ENCODE measurements at regions not wholly inside any gene's neighbourhood (a gene's known extent, or its start where the extent isn't known, plus 50 kb on each side); places are given as distances from the start of the nearest gene placed in this dataset.

GRCh38 chr12:111074965-111075364 is 154.6 kb upstream of the MYL2 start:
- no peak for DNase-seq

DNA sequence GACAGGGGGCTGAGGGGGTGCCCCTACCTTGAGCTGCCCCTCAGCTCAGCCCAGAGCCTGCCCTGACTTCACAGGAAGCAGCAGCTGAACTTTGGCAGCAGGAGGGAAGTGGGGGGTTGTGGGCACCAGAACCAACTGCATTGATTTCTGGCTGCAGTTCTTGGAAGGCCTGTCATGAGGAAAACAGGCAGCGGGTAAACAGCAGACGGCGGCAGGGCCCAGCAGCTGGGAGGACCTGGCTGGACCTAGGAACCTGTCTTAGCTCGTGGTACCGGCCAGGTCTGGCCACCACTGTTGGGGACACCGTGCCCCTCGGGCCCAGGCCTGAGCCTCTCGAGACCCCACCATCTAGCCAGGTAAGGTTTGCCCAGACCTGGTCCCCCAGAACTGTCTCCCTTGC is 154.2 kb upstream of the MYL2 start:
- no peak for DNase-seq

DNA sequence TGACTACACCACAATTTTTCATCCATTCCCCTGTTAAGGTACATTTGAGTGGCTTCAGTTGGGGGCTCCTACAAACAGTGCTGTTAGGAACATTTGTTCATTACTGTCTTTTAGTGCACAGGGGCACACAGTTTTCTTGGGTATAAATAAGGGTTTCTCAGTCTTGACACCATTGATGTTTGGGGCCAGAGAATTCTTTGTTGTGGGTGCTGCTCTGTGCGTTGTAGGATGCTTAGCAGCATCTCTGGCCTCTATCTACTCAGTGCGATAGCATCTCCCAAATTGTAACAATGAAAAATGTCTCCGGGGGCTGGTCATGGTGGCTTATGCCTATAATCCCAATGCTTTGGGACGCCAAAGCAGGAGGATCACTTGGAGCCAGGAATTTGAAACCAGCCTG is 153.0 kb upstream of the MYL2 start:
- no peak for DNase-seq

DNA sequence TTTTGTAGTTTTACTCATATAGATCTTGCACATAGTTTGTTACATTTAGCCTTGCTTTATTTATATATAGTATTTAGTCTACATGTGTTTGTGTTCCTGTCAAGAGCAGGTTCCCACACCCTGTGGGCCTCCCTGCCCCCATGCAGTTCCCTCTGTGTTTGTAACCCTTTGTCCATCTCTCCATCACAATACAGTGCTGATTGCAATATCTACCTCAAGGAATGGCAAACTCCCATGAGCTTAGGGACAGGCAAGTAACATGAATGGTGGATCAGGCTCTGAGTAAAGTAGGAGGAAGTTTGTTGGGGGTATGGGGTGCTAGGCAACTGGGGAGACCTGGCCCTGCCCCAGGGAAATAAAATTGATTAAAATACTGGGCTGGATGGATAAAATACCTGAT is 151.9 kb upstream of the MYL2 start:
- DNase-seq, result no peak

- no peak for DNase-seq
Measured at GRCh38 chr12:111069886-111070285, 149.5 kb upstream of the MYL2 start.

DNA sequence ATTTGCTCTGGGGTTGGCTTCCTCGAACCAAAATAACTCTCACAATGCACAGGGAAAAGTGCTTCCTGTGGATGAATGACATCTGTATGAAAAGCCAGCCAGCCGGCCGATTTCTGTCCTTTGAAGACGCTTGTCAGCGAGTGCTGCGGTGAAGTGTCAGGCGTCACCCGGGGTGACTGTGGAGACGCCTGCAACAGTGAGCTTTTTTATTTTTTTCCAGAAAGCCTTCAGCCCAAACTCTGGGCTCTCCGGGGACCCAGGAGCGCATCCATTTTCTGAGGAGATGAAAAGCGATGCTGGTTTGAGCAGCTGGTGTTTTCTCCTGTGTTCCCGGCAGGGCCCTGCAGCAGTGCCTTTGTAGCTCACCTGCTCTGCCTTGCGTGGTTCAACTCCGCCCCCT is 147.9 kb upstream of the MYL2 start:
- no peak for DNase-seq

- DNase-seq, result no peak
Measured at GRCh38 chr12:111067498-111067897, 147.1 kb upstream of the MYL2 start.

DNA sequence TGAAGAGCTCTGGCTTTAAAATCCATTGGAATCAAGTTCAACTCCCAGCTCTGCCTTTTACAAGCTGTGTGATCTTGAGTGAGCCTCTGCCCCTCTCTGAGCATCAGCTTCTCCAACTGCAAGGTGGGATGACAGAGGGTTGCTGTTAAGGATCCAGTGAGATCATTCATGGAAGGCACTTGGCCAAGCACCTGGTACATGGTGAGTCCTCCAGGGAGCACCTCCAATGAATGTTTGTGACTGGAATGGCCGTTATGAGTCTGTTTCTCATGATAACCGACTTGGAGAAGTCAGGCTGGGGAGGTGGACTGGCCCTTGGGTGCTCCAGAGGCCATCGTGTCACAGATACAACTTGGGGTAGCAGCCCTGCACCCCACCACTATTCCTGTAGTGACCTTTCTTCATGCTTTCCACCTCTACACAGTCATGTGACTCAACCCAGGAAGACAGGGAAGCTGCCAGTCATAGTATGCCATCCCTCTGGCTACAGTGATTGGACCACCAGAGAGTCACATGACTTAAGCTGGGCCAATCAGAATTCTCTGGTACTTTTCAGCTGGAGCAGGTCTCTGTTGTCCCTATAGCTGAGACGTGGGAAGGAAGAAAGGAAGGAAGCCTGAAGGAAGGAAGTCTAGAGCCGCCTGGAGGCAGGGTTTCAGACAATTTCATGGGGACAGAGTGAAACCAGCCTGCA is 146.5 kb upstream of the MYL2 start:
- DNase-seq, result no peak

DNA sequence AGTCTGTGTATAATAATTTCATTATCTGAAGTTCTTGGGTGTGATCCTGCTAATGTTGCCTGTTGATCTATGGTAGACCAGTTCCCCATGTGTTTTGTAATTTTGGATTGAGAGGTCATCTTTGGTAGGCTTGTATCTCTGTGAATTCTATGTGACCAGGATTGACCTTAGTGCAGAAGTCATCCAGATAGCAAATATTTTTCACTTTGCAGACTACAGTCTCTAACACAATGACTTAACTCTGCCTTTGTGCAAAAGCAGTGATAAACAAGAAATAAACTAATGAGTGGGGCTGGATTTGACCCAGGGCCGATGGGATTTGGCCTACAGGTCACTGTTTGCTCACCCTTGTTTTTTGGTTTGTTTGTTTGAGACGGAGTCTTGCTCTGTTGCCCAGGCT is 144.6 kb upstream of the MYL2 start:
- no peak for DNase-seq

GRCh38 chr12:111064154-111064553 is 143.8 kb upstream of the MYL2 start:
- DNase-seq, result no peak

GRCh38 chr12:111063295-111064026 is 143.1 kb upstream of the MYL2 start:
- DNase-seq, result no peak

GRCh38 chr12:111057701-111058425 is 137.5 kb upstream of the MYL2 start:
- DNase-seq, result no peak

GRCh38 chr12:111056618-111057521 is 136.5 kb upstream of the MYL2 start:
- DNase-seq, result peak; percentile 78 to 94

GRCh38 chr12:111055181-111055880 is 135.0 kb upstream of the MYL2 start:
- no peak for DNase-seq

DNA sequence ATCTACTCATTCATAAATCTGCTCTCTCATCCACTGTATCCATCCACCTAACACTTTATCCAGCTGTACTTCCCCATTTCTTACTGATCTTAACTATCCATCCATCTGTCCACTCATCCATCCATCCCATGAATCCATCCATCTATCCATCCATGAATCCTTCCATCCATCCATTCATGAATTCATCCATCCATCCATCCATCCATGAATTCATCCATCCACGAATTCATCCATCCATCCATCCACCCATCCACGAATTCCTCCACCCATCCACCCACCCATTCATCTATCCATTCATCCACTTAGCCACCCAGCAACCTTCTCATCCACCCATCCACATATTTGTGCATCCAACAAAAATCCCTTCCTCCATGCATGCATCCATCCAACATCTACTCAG is 128.6 kb upstream of the MYL2 start:
- DNase-seq, result no peak

DNA sequence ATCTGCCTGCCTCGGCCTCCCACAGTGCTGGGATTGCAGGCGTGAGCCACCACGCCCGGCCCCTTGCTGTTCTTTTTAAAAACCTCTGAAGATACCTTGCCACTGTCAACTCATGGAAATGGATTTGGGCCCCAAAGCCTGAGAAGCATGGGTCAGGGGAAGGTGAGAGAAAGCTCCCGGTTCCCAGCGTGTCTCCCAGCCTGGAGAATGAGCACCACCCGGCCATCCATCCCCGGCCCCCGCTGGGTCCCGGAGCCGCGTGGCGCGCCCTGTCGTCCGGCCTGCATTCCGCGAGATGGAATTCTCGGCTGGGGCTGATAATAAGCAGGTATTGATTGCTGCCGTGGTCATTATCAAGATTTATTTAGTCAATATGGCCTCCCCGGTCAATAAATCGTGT is 126.5 kb upstream of the MYL2 start:
- no peak for DNase-seq

GRCh38 chr12:111045941-111046340 is 125.6 kb upstream of the MYL2 start:
- DNase-seq, result no peak

DNA sequence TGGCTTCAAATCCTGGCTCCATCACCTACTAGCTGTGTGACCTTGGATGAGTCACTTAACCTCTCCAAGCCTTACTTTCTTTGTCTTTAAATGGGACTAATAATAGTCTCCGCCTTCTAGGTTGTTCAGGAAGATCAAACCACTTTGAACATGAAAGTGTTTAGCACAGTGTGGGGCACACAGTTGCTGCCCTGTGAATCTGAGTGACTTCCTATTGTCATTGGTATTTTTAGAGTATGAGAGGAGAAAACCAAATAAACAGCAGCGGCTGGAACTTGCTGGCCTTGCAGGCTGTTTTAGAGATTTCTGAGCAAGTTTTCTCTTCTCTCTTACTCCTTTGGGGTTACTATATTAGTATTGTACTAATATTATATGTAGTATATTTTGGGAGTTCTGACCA is 120.7 kb upstream of the MYL2 start:
- DNase-seq, result no peak

- no peak for DNase-seq
Measured at GRCh38 chr12:111040690-111041089, 120.3 kb upstream of the MYL2 start.

- no peak for DNase-seq
Measured at GRCh38 chr12:111038941-111039340, 118.6 kb upstream of the MYL2 start.

GRCh38 chr12:111038077-111038476 is 117.7 kb upstream of the MYL2 start:
- DNase-seq, result no peak

GRCh38 chr12:111037047-111037446 is 116.7 kb upstream of the MYL2 start:
- DNase-seq, result no peak
